Trophoblast cell (in vitro differentiated cells and primary cell): ENCODE measurements at regions not wholly inside any gene's neighbourhood (a gene's known extent, or its start where the extent isn't known, plus 50 kb on each side); places are given as distances from the start of the nearest gene placed in this dataset.
"Not testable (repeated sequence)": the region's sequence is repeated elsewhere in the genome, so short reads cannot be mapped to it uniquely, and the experiment has no call there.

ENCODE experiments used
- DNase-seq, 2 donors: peaks; one replicate each; pipeline ENCODE4 v3.0.0-alpha.2; 2016
- H2AFZ ChIP-seq: 2 replicates; pipeline ENCODE4 v1.6.1; 2013; ENCODE audit warnings: low read length, moderate library complexity, mild to moderate bottlenecking; ENCODE audit not compliant: insufficient read depth, poor library complexity
- H2AK5ac ChIP-seq: 2 replicates; pipeline ENCODE4 v1.6.1; 2013; ENCODE audit warnings: mild to moderate bottlenecking, low read length
- H2BK120ac ChIP-seq: 2 replicates; pipeline ENCODE4 v1.6.1; 2013; ENCODE audit warnings: low read length, mild to moderate bottlenecking, moderate library complexity; ENCODE audit not compliant: insufficient read depth, poor library complexity
- H2BK12ac ChIP-seq: 2 replicates; pipeline ENCODE4 v1.6.1; 2013; ENCODE audit warnings: mild to moderate bottlenecking, low read length, moderate library complexity
- H2BK5ac ChIP-seq: 2 replicates; pipeline ENCODE4 v1.6.1; 2013; ENCODE audit warnings: low read length, low read depth, moderate library complexity, mild to moderate bottlenecking; ENCODE audit not compliant: poor library complexity
- H3K14ac ChIP-seq: 2 replicates; pipeline ENCODE4 v1.6.1; 2013; ENCODE audit warnings: mild to moderate bottlenecking, low read length
- H3K18ac ChIP-seq: 2 replicates; pipeline ENCODE4 v1.6.1; 2013; ENCODE audit warnings: mild to moderate bottlenecking, low read length
- H3K23ac ChIP-seq: 2 replicates; pipeline ENCODE4 v1.6.1; 2013; ENCODE audit warnings: low read length
- H3K27ac ChIP-seq: 2 replicates; pipeline ENCODE4 v1.5.1; 2013; ENCODE audit warnings: low read depth, mild to moderate bottlenecking, inconsistent platforms, low read length, moderate library complexity
- H3K27me3 ChIP-seq: 2 replicates; pipeline ENCODE4 v1.6.1; 2013; ENCODE audit warnings: inconsistent platforms, mild to moderate bottlenecking, low read length, moderate library complexity; ENCODE audit not compliant: insufficient read depth
- H3K36me3 ChIP-seq, 2 experiments: 1 replicate in 1 of 2; 2 replicates in 1 of 2; pipeline ENCODE4 v1.6.1; 2013; ENCODE audit warnings: low read length in 2 of 2, mild to moderate bottlenecking in 2 of 2, moderate library complexity in 1 of 2; ENCODE audit not compliant: insufficient read depth in 2 of 2, control insufficient read depth in 1 of 2
- H3K4ac ChIP-seq: 2 replicates; pipeline ENCODE4 v1.6.1; 2013; ENCODE audit warnings: low read depth, mild to moderate bottlenecking, low read length, moderate library complexity
- H3K4me1 ChIP-seq, 2 experiments: 1 replicate in 1 of 2; 2 replicates in 1 of 2; pipeline ENCODE4 v1.6.1; 2013; ENCODE audit warnings: low read length in 2 of 2, mild to moderate bottlenecking in 2 of 2, moderate library complexity in 1 of 2; ENCODE audit not compliant: insufficient read depth in 2 of 2, control insufficient read depth in 1 of 2
- H3K4me2 ChIP-seq: 2 replicates; pipeline ENCODE4 v1.6.1; 2013; ENCODE audit warnings: inconsistent platforms, mild to moderate bottlenecking, low read length, moderate library complexity
- H3K4me3 ChIP-seq: 2 replicates; pipeline ENCODE4 v1.5.1; 2013; ENCODE audit warnings: mild to moderate bottlenecking, low read depth, low read length, inconsistent platforms
- H3K79me1 ChIP-seq: one replicate; pipeline ENCODE4 v1.6.1; 2013; ENCODE audit warnings: low read length
- H3K79me2 ChIP-seq: 2 replicates; pipeline ENCODE4 v1.6.1; 2013; ENCODE audit warnings: low read length, mild to moderate bottlenecking; ENCODE audit not compliant: control insufficient read depth, insufficient read depth, poor library complexity
- H3K9ac ChIP-seq: 2 replicates; pipeline ENCODE4 v1.6.1; 2013; ENCODE audit warnings: mild to moderate bottlenecking, low read length
- H3K9me3 ChIP-seq: 2 replicates; pipeline ENCODE4 v1.6.1; 2013; ENCODE audit warnings: low read depth, mild to moderate bottlenecking, control low read depth, inconsistent platforms, low read length; ENCODE audit not compliant: insufficient read depth
- H4K12ac ChIP-seq: 2 replicates; pipeline ENCODE4 v1.6.1; 2013; ENCODE audit warnings: low read depth, mild to moderate bottlenecking, low read length, moderate library complexity
- H4K8ac ChIP-seq: 2 replicates; pipeline ENCODE4 v1.6.1; 2013; ENCODE audit warnings: low read depth, mild to moderate bottlenecking, low read length, moderate library complexity
- H4K91ac ChIP-seq: one replicate; pipeline ENCODE4 v1.6.1; 2013; ENCODE audit warnings: low read depth, mild to moderate bottlenecking, low read length, moderate library complexity
- WGBS: extraction: QIAGEN DNeasy Blood & Tissue Kit; methylation state at CpG from one replicate; pipeline ENCODE4 v1.1.7; 2013; ENCODE audit warnings: missing lambda C conversion rate; ENCODE audit not compliant: insufficient read length, insufficient coverage; ENCODE audit errors: extremely low coverage; 5-methylcytosine and 5-hydroxymethylcytosine counted together

GRCh38 chr16:88268186-88268970 lies 114.4 kb upstream of the ZNF469 start:
- not testable (repeated sequence) for H3K18ac ChIP-seq, H3K79me2 ChIP-seq, H3K14ac ChIP-seq, H4K12ac ChIP-seq, DNase-seq, H3K4me2 ChIP-seq, H2AK5ac ChIP-seq, H2BK120ac ChIP-seq, H3K36me3 ChIP-seq, H2AFZ ChIP-seq, H4K8ac ChIP-seq, H3K23ac ChIP-seq, H3K9ac ChIP-seq, H3K4me3 ChIP-seq, H3K27ac ChIP-seq, H3K27me3 ChIP-seq, H3K9me3 ChIP-seq, H3K4ac ChIP-seq, H2BK12ac ChIP-seq, H4K91ac ChIP-seq, H2BK5ac ChIP-seq
- Histone ChIP-seq H3K79me1 (peaks cover 21% of the 10 kb centered on the region), H3K4me1 (peaks cover 15 to 24% of the 10 kb centered on the region in 2 experiments)
- WGBS: no CpG with 5 or more reads among the region's 20 CpGs

- H3K36me3 ChIP-seq, H3K4me2 ChIP-seq, H2BK12ac ChIP-seq, H2BK5ac ChIP-seq, H3K4me3 ChIP-seq, H3K9ac ChIP-seq, H4K8ac ChIP-seq, H2AFZ ChIP-seq, H3K79me2 ChIP-seq, H2AK5ac ChIP-seq, H3K18ac ChIP-seq, H3K23ac ChIP-seq, H3K4ac ChIP-seq, DNase-seq, H2BK120ac ChIP-seq, H4K91ac ChIP-seq, H4K12ac ChIP-seq, H3K27ac ChIP-seq, H3K27me3 ChIP-seq, H3K79me1 ChIP-seq, H3K9me3 ChIP-seq, H3K14ac ChIP-seq: not testable (repeated sequence)
- H3K4me1 ChIP-seq: peaks cover 9 to 16% of the 10 kb centered on the region in 2 experiments
- WGBS: no CpG with 5 or more reads among the region's 10 CpGs
Observed at GRCh38 chr16:88270171-88270790, 112.5 kb upstream of the ZNF469 start.

- H3K79me1 ChIP-seq, H2AFZ ChIP-seq, H2BK12ac ChIP-seq, H3K4me1 ChIP-seq, H3K18ac ChIP-seq, H3K36me3 ChIP-seq, H3K27ac ChIP-seq, H4K12ac ChIP-seq, H4K8ac ChIP-seq, H3K27me3 ChIP-seq, H3K4me3 ChIP-seq, H2AK5ac ChIP-seq, DNase-seq, H2BK120ac ChIP-seq, H3K9ac ChIP-seq, H3K23ac ChIP-seq, H2BK5ac ChIP-seq, H4K91ac ChIP-seq, H3K79me2 ChIP-seq, H3K4ac ChIP-seq, H3K9me3 ChIP-seq, H3K4me2 ChIP-seq, H3K14ac ChIP-seq: not testable (repeated sequence)
- no CpG with 5 or more reads among the region's 11 CpGs for WGBS
Observed at GRCh38 chr16:88271296-88271695, 111.5 kb upstream of the ZNF469 start.

- not testable (repeated sequence) for H3K36me3 ChIP-seq, H3K4ac ChIP-seq, H2BK12ac ChIP-seq, H3K4me3 ChIP-seq, H4K8ac ChIP-seq, H3K18ac ChIP-seq, H4K12ac ChIP-seq, H3K23ac ChIP-seq, H3K79me2 ChIP-seq, H4K91ac ChIP-seq, H2BK5ac ChIP-seq, H2AK5ac ChIP-seq, H3K9ac ChIP-seq, DNase-seq, H3K4me1 ChIP-seq, H3K9me3 ChIP-seq, H3K27me3 ChIP-seq, H3K27ac ChIP-seq, H3K79me1 ChIP-seq, H3K4me2 ChIP-seq, H2BK120ac ChIP-seq, H3K14ac ChIP-seq, H2AFZ ChIP-seq
- WGBS: 100% methylated on average over 1 of the region's 3 CpGs
Observed at GRCh38 chr16:88271776-88272175, 111.0 kb upstream of the ZNF469 start.
